Endothelial cell of umbilical vein (primary cell): ENCODE measurements at regions not wholly inside any gene's neighbourhood (a gene's known extent, or its start where the extent isn't known, plus 50 kb on each side); places are given as distances from the start of the nearest gene placed in this dataset.

Experiments used
- BruUV-seq: library from RNA; stranded (reverse); fragments of 400-500 nt; replicated peaks from 2 replicates; lab custom pipeline; 2021; lab: Mats Ljungman, UMichigan
- CTCF ChIA-PET: fragments of 300-600, 350-600 bp; sonication (Branson Sonifier 250); formaldehyde crosslinking; loops from one replicate; lab custom pipeline; 2021; ENCODE audit warnings: antibody characterized with exemption, inconsistent platforms; lab: Charles Lee
- POLR2A ChIA-PET: fragments of 300-600, 350-600 bp; sonication (Branson Sonifier 250); formaldehyde crosslinking; loops from one replicate; lab custom pipeline; 2021; ENCODE audit warnings: antibody characterized with exemption, inconsistent platforms; lab: Charles Lee
- DNase-seq: peaks from one replicate; pipeline ENCODE4 v3.0.0-alpha.2; 2011; ENCODE audit warnings: low read depth, low spot score
- FAIRE-seq: peaks from 2 replicates; lab custom pipeline; 2011; peaks lifted over from hg19 to GRCh38; lab: Jason Lieb, UNC
- H2AFZ ChIP-seq: 2 replicates; pipeline ENCODE4 v1.6.0; 2012; ENCODE audit warnings: low read depth, low read length, control low read depth, inconsistent platforms
- H3K27ac ChIP-seq: 2 replicates; pipeline ENCODE4 v1.5.1; 2011; ENCODE audit warnings: low read depth, mild to moderate bottlenecking, control low read depth, low read length, moderate library complexity; ENCODE audit not compliant: insufficient read depth
- H3K27me3 ChIP-seq, 2 experiments: 2 replicates each; pipeline versions ENCODE4 v1.6.0 to v1.6.1; 2011; ENCODE audit warnings: low read length in 2 of 2, mixed read lengths in 1 of 2; ENCODE audit not compliant: control insufficient read depth in 2 of 2, insufficient read depth in 2 of 2
- H3K36me3 ChIP-seq, 2 experiments: 2 replicates in 1 of 2; 3 replicates in 1 of 2; pipeline ENCODE4 v1.5.1; 2011; ENCODE audit warnings: low read length in 2 of 2, mild to moderate bottlenecking in 1 of 2, moderate library complexity in 1 of 2; ENCODE audit not compliant: control insufficient read depth in 2 of 2, insufficient read depth in 2 of 2; ENCODE audit errors: extremely low read depth in 1 of 2
- H3K4me1 ChIP-seq: 3 replicates; pipeline ENCODE4 v1.5.1; 2011; ENCODE audit warnings: mild to moderate bottlenecking, low read length; ENCODE audit not compliant: control insufficient read depth, insufficient read depth; ENCODE audit errors: extremely low read depth
- H3K4me2 ChIP-seq: 2 replicates; pipeline ENCODE4 v1.6.1; 2011; ENCODE audit warnings: low read length, control low read depth, mixed read lengths; ENCODE audit not compliant: insufficient read depth
- H3K4me3 ChIP-seq, 3 experiments: fragments of 200-600 bp in 1 of 3; sonication (generic), shearing (Covaris generic) in 1 of 3; replicated peaks in 1 of 3; 2 replicates each; pipeline ENCODE4 v1.5.1; 2011 to 2016; ENCODE audit warnings: control low read depth in 3 of 3, low read length in 3 of 3, mild to moderate bottlenecking in 2 of 3, inconsistent platforms in 1 of 3, low read depth in 1 of 3, moderate library complexity in 1 of 3; ENCODE audit not compliant: insufficient read depth in 1 of 3
- H3K79me2 ChIP-seq: 2 replicates; pipeline ENCODE4 v1.6.0; 2012; ENCODE audit warnings: low read length, inconsistent platforms; ENCODE audit not compliant: control insufficient read depth, insufficient read depth
- H3K9ac ChIP-seq: replicated peaks from 2 replicates; pipeline ENCODE3; 2011; ENCODE audit warnings: low read length, control low read depth; ENCODE audit not compliant: insufficient read depth; ENCODE audit errors: extremely low read depth
- H3K9me1 ChIP-seq: replicated peaks from 3 replicates; pipeline ENCODE4 v1.6.0; 2011; ENCODE audit warnings: mild to moderate bottlenecking, low read length; ENCODE audit not compliant: control insufficient read depth, insufficient read depth; ENCODE audit errors: extremely low read depth
- H3K9me3 ChIP-seq: replicated peaks from 2 replicates; pipeline ENCODE4 v1.5.1; 2012; ENCODE audit warnings: low read length, inconsistent platforms; ENCODE audit not compliant: control insufficient read depth, insufficient read depth
- H4K20me1 ChIP-seq: replicated peaks from 2 replicates; pipeline ENCODE3; 2011; ENCODE audit warnings: mild to moderate bottlenecking, low read length; ENCODE audit not compliant: control insufficient read depth, insufficient read depth; ENCODE audit errors: extremely low read depth
- EZH2 ChIP-seq: IDR thresholded peaks from 2 replicates; pipeline ENCODE4 v1.6.1; 2012; ENCODE audit warnings: borderline replicate concordance, low read depth, mild to moderate bottlenecking, moderate library complexity, low read length, inconsistent platforms; ENCODE audit not compliant: severe bottlenecking
- FOS ChIP-seq: IDR thresholded peaks from 2 replicates; pipeline ENCODE4 v1.6.1; 2011; ENCODE audit warnings: mild to moderate bottlenecking, low read length, moderate library complexity, borderline replicate concordance; ENCODE audit not compliant: insufficient read depth
- GATA2 ChIP-seq: IDR thresholded peaks from 2 replicates; pipeline ENCODE4 v1.7.0; 2011; ENCODE audit warnings: low read depth, mild to moderate bottlenecking, moderate library complexity, mixed read lengths, low read length; ENCODE audit not compliant: insufficient read length, insufficient read depth
- JUN ChIP-seq: IDR thresholded peaks from 2 replicates; pipeline ENCODE4 v1.6.1; 2011; ENCODE audit warnings: borderline replicate concordance, low read depth; ENCODE audit not compliant: insufficient read length, insufficient read depth
- MYC ChIP-seq: IDR thresholded peaks from one replicate; pipeline ENCODE4 v1.6.1; 2011; ENCODE audit warnings: mild to moderate bottlenecking, low read depth, low read length
- POLR2A ChIP-seq: IDR thresholded peaks from 2 replicates; pipeline ENCODE4 v1.6.1; 2012; ENCODE audit warnings: low read depth, mild to moderate bottlenecking, control low read depth, low read length
- POLR2AphosphoS5 ChIP-seq: IDR thresholded peaks from 2 replicates; pipeline ENCODE4 v1.6.1; 2012; ENCODE audit warnings: low read depth, mild to moderate bottlenecking, control low read depth, low read length, moderate library complexity; ENCODE audit not compliant: insufficient read depth
- dilution Hi-C: fragments of 300-500 bp; cut with MboI; formaldehyde crosslinking; loops from one replicate; pipeline ENCODE4 v1.15.0; 2019; ENCODE audit warnings: low sequenced_read_pairs; ENCODE audit not compliant: extremely low pct_ligation_motif_present
- intact Hi-C: fragments of 100-400 bp; cut with micrococcal nuclease; formaldehyde crosslinking; loops from one replicate; pipeline ENCODE4 v1.10.0; 2022
- TF ChIP-seq, protein P1 (sequence below), 2 donors: IDR thresholded peaks; 1 replicate in 1 of 2; 2 replicates in 1 of 2; pipeline ENCODE4 v1.5.1; 2011; ENCODE audit warnings: low read length in 2 of 2, mild to moderate bottlenecking in 2 of 2, moderate library complexity in 2 of 2, control low read depth in 1 of 2, inconsistent platforms in 1 of 2, low read depth in 1 of 2; ENCODE audit not compliant: insufficient read depth in 1 of 2; ENCODE audit errors: extremely low read depth in 1 of 2
- TF ChIP-seq, protein P2 (sequence below): IDR thresholded peaks from 2 replicates; pipeline ENCODE4 v1.6.1; 2011; ENCODE audit not compliant: insufficient read depth, insufficient read length

DNA sequence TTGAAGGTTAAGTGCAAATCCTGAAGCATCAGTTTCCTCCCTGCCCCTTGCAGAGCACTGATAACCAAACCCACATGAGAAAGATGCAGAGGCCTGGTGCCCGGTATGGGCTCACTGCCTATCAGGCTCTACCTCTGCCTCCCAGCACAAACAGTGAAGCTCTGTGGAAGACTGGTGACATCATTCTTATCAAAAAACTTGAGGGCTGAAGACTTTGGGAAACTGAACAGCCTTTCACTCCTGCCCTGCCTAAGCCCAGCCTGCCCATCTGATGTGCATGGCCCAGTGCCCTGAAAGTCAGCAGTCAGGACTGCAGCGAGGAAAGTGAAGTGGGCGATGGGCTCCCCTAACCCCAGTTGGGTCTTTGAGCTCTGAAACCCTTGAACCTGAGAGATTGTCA is 174.8 kb upstream of the ARL4C start:
- dilution Hi-C loops (no loop called here), intact Hi-C loops (no loop called here)
- POLR2A ChIA-PET: no interaction called here
- CTCF ChIA-PET: no interaction called here
- no peaks in the 10 kb centered on the region for H4K20me1 ChIP-seq
- H3K9ac ChIP-seq: no peak overlapping the region
- H3K27ac ChIP-seq: no peak overlapping the region
- H3K4me3 ChIP-seq: no peak overlapping the region
- peaks cover 16% of the 10 kb centered on the region for H3K4me1 ChIP-seq
- TF ChIP-seq, protein P1, sequence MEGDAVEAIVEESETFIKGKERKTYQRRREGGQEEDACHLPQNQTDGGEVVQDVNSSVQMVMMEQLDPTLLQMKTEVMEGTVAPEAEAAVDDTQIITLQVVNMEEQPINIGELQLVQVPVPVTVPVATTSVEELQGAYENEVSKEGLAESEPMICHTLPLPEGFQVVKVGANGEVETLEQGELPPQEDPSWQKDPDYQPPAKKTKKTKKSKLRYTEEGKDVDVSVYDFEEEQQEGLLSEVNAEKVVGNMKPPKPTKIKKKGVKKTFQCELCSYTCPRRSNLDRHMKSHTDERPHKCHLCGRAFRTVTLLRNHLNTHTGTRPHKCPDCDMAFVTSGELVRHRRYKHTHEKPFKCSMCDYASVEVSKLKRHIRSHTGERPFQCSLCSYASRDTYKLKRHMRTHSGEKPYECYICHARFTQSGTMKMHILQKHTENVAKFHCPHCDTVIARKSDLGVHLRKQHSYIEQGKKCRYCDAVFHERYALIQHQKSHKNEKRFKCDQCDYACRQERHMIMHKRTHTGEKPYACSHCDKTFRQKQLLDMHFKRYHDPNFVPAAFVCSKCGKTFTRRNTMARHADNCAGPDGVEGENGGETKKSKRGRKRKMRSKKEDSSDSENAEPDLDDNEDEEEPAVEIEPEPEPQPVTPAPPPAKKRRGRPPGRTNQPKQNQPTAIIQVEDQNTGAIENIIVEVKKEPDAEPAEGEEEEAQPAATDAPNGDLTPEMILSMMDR (IDR thresholded peaks at IDR 0.05; ENCODE audit: extremely low read depth in 1 of 2, insufficient read depth in 1 of 2, low read depth in 1 of 2, low read length in 2 of 2): no peak
- TF ChIP-seq GATA2 (no peak), POLR2A (no peak), EZH2 (no peak), FOS (no peak), POLR2AphosphoS5 (no peak), MYC (no peak), JUN (no peak)
- TF ChIP-seq, protein P2, sequence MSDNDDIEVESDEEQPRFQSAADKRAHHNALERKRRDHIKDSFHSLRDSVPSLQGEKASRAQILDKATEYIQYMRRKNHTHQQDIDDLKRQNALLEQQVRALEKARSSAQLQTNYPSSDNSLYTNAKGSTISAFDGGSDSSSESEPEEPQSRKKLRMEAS: no peak
- H2AFZ ChIP-seq: no peak overlapping the region
- no TSS peak for BruUV-seq
- H3K27me3 ChIP-seq: peaks cover 0 to 2% of the 10 kb centered on the region in 2 experiments
- H3K4me2 ChIP-seq: no peak overlapping the region
- no peaks in the 10 kb centered on the region for H3K36me3 ChIP-seq
- no peaks in the 10 kb centered on the region for H3K9me1 ChIP-seq
- no peaks in the 10 kb centered on the region for H3K79me2 ChIP-seq
- no peak for DNase-seq
- no peaks in the 10 kb centered on the region for H3K9me3 ChIP-seq
- FAIRE-seq: no peak
